ENCODE measurements at regions not wholly inside any gene's neighbourhood (a gene's known extent, or its start where the extent isn't known, plus 50 kb on each side); places are given as distances from the start of the nearest gene placed in this dataset.
"Not testable (repeated sequence)": the region's sequence is repeated elsewhere in the genome, so short reads cannot be mapped to it uniquely, and the experiment has no call there.

GRCh38 chr11:109946322-109946846 is 146.8 kb upstream of the ZC3H12C start:
- DNase-seq, result peak; percentile 66

DNA sequence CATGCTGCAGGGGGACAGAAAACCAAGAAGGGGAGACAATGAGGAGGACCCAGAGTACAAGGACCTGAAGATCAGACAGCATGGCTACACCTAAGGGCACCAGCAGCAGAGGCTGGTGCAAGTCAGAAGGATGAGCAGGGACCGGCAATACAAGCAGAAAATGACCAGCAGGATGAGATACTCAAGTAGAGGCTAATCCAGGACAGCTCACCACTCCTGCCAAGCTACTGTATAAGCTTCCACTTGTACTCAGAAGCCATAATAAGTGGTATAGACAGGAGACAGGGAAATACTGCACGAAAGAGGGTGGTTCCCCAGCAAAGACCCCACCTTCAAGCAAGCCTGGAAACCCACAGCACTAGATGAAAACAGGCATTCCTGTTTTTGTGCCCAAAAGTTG is 138.7 kb upstream of the ZC3H12C start:
- DNase-seq, result no peak

GRCh38 chr11:109956124-109956793 is 136.9 kb upstream of the ZC3H12C start:
- no peak for DNase-seq

- DNase-seq, result no peak
These were observed 136.2 kb upstream of the ZC3H12C start for GRCh38 chr11:109957000-109957399.

GRCh38 chr11:109957601-109958000 is 135.6 kb upstream of the ZC3H12C start:
- no peak for DNase-seq

DNA sequence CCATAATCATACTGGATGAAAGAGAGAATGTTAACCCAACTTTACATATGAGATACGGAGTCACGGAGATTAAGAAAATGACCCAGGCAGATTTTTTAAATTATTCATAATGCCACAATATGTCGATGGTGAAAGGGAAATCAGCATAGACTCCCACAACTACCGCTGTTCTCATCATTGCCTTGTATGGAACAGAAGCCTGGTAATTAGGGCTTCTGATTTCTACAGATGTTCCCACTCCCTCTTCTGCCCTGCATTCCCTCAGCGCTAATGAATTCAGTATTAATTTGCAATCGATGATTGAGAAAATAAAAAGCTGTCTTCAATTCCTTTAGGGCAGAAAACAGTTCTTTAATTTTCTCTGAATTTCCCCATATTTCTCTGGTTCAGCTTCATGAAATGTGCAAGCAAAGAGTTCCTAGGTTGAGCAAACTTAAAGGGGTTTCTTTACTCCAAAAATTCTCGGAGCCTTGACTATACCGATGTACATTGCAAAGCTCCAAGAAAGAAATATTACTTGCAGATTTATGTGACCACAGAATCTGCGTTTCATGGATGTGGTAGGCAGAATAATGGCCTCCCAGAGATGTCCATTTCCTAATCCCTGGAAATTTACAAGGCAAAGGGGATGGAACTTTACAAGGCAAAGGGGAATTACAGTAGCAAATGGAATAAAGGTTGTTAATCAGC is 134.9 kb upstream of the ZC3H12C start:
- DNase-seq, result no peak

GRCh38 chr11:109958821-109959166 is 134.4 kb upstream of the ZC3H12C start:
- no peak for DNase-seq

- no peak for DNase-seq
These were observed 132.4 kb upstream of the ZC3H12C start for GRCh38 chr11:109960831-109961230.

GRCh38 chr11:109961261-109961660 is 131.9 kb upstream of the ZC3H12C start:
- no peak for DNase-seq

DNA sequence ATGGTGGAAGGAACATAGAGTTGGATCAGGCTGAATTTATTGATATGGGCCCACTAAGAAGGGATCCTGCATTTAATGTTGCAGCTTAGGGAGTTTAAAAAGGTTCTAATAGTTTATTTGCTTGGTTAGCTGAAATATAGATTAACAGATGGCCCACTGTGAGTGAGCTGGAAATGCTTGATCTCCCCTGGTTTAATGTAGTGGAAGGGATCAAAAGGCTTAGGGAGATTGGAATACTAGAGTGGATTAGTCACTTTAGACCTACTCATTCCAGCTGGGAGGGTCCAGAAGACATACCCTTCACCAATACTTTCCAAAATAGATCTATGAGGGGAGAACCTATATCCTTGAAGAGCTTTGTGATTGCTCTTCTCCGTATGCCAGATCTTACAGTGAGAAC is 130.1 kb upstream of the ZC3H12C start:
- no peak for DNase-seq

DNA sequence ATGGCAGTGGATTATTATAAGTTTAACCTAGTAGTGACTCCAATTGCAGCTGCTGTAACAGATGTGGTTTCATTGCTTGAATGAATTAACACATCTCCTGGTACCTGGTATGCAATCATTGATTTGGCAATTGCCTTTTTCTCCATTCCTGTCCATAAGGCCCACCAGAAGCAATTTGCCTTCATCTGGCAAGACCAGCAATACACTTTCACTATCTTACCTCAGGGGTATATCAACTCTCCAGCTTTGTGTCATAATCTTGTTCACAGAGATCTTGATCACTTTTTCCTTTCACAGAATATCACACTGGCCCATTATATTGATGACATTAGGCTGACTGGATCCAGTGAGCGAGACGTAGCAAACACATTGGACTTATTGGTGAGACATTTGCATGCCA is 128.7 kb upstream of the ZC3H12C start:
- DNase-seq, result no peak

DNA sequence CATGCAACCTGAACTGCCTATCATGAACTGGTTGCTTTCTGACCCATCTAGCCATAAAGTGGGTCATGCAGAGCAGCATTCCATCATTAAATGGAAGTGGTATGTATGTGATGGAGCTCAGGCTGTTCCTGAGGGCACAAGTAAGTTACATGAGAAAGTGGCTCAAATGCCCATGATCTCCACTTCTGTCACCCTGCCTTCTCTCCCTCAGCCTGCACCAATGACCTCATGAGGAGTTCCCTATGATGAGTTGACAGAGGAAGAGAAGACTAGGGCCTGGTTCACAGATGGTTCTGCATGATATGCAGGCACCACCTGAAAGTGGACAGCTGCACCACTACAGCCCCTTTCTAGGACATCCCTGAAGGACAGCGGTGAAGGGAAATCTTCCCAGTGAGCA is 127.7 kb upstream of the ZC3H12C start:
- not testable (repeated sequence) for DNase-seq

GRCh38 chr11:109965926-109966325 is 127.3 kb upstream of the ZC3H12C start:
- not testable (repeated sequence) for DNase-seq

DNA sequence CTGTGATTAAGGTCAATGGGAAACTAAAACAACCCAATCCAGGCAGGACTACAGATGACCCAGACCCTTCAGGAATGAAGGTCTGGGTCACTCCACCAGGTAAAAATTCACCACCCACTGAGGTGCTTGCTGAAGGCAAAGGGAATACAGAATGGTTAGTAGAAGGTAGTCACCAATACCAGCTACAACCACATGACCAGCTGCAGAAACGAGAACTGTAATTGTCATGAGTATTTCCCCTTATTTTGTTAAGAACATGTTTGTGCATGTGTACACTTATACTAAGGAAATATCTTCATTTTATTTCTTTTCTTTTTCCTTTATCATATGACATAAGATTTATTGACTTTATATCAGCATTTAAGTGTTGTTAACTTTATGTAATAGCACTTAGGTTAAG is 126.1 kb upstream of the ZC3H12C start:
- DNase-seq, result not testable (repeated sequence)

GRCh38 chr11:109968299-109968698 is 124.9 kb upstream of the ZC3H12C start:
- no peak for DNase-seq

DNA sequence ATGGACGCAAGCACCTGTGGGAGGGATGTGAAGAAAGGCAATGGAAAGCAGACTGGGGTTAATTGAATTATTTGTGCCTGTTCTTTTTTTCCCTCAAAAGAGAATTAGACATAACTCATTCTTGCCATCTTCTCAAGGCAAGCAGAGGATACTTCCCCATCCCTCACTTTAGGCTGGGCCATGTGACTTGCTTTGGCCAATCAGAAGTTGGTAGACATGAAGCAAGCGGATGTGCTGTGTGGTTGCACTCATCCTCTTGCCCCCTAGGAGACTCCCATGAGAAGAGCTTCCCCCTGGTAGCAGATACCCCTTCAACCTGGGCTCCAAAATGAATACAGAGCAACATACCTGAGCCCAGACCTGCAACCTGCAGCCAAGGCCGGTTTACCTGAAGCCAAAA is 124.4 kb upstream of the ZC3H12C start:
- DNase-seq, result no peak

DNA sequence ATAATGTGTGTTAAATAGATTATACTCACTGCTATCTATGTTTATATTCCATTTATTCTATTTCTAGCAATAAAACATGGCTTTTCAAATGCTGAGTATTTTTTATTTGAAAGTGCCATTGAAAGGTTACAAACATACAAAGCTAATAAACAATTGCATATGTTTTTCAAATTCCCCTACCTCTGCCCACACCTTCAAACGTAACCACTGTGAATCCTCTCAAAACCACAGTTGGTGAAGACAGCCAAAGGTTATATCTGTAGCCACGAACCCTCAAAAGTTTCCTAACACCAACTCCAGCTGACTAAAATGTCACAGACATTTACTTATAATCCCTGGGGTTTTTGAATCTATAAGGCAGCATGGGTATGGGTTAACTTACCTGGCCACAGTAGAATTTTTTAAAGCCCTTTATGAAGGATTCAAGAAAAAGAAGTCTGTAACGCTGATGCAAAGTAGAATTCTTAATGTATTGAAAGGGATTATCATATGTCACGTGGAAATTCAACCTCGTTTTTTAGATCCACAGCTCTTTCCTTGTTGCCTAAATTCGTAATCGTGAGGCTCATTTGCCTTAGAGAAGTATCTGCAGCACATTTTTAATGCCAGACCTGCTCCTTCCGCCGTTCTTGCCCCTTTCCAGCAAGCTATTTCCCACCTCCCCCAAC is 122.5 kb upstream of the ZC3H12C start:
- DNase-seq, result peak; percentile 26

DNA sequence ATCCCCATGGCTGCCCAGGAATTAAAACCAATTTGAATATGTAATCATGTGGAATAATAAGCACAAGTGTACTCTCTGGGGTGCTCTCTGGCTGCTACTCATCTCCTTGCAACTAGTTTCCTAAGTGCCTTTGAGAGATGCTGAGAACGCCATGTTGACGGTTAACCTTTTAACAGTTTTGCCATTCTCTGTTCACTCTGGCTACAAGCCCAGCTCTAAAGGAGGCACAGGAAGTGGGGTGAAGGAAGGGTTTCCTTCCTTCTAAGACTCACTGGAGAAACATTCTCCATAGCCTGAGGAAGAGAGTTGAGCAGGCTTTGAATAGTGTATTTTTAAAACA is 122.0 kb upstream of the ZC3H12C start:
- DNase-seq, result no peak

- DNase-seq, result no peak
These were observed 120.9 kb upstream of the ZC3H12C start for GRCh38 chr11:109972181-109972715.

DNA sequence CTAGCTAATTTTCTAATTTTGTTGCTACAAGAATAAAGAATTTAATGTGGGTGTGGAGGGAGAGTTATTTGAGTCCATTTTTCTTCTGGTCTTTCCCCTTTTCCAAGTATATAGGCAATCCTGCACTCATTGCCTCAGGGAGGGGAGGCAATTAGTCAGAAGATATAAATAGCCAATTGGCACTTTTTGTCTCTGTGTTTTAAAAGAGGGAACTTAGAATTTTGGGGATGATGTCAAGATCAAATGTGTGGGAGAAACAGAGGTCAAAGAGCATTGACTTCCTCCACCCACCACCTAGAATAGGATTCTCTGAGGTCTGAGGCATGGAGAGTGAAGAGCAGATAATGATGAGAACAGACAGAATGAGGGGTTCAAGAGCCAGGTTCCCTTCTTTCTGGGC is 120.3 kb upstream of the ZC3H12C start:
- no peak for DNase-seq

- DNase-seq, result no peak
These were observed 119.7 kb upstream of the ZC3H12C start for GRCh38 chr11:109973486-109973885.

- DNase-seq, result no peak
These were observed 118.7 kb upstream of the ZC3H12C start for GRCh38 chr11:109974523-109974922.

DNA sequence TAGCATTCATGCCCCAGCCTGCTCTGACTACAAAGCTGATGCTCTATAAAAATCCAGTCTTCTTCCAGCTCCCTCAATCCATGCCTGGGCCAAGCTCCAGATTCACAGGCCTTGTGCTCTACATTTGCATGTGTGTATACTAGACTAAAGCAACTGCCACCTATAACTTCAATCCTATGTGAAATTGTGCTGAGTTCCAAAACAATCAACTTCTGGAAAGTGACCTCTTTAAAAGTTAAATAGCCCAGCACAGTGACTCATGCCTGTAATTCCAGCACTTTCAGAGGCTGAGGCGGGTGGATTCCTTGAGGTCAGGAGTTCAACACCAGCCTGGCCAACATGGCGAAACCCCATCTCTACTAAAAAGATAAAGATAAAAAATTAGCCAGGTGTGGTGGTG is 114.3 kb upstream of the ZC3H12C start:
- DNase-seq, result no peak

GRCh38 chr11:109981031-109981636 is 112.1 kb upstream of the ZC3H12C start:
- no peak for DNase-seq
